ENCODE measurements at regions not wholly inside any gene's neighbourhood (a gene's known extent, or its start where the extent isn't known, plus 50 kb on each side); places are given as distances from the start of the nearest gene placed in this dataset.

DNA sequence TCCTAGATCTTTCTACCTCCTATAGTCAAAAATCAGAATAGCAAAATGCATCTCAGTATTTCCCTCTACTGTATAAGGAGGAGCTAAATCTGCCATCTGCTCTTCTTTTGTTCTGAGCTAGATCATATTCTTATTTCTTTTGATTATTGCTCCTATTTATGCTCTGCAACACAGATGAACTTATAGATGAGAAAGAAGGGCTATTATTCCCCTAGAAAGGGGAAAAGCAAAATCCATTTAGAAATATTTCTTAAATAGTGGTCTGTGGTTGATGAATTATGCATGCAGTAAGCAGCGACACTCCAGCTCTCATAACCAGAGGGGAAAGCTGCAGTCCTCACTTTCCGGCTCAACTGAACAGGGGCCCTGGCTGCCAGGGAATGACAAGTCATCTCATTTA, 207.3 kb upstream of the SORCS1 start:
- TF ChIP-seq, protein P1, sequence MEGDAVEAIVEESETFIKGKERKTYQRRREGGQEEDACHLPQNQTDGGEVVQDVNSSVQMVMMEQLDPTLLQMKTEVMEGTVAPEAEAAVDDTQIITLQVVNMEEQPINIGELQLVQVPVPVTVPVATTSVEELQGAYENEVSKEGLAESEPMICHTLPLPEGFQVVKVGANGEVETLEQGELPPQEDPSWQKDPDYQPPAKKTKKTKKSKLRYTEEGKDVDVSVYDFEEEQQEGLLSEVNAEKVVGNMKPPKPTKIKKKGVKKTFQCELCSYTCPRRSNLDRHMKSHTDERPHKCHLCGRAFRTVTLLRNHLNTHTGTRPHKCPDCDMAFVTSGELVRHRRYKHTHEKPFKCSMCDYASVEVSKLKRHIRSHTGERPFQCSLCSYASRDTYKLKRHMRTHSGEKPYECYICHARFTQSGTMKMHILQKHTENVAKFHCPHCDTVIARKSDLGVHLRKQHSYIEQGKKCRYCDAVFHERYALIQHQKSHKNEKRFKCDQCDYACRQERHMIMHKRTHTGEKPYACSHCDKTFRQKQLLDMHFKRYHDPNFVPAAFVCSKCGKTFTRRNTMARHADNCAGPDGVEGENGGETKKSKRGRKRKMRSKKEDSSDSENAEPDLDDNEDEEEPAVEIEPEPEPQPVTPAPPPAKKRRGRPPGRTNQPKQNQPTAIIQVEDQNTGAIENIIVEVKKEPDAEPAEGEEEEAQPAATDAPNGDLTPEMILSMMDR (IDR thresholded peaks at IDR 0.05): no peak
- no peak for TF ChIP-seq POLR2A (IDR thresholded peaks at IDR 0.05; ENCODE audit: low read depth)
